K562 (cell line): ENCODE measurements at regions not wholly inside any gene's neighbourhood (a gene's known extent, or its start where the extent isn't known, plus 50 kb on each side); places are given as distances from the start of the nearest gene placed in this dataset.

ENCODE experiments used
- ATAC-seq: fragments of 200-7000 bp; cut with Tn5 transposase; 3 replicates; pipeline ENCODE4 v1.9.1; 2020; ENCODE audit warnings: moderate library complexity
- BruUV-seq: library from RNA; stranded (reverse); fragments of 400-500 nt; replicated peaks from 2 replicates; lab custom pipeline; 2021; lab: Mats Ljungman, UMichigan
- CTCF ChIA-PET: fragments of 300-600 bp; formaldehyde crosslinking; extraction: SDS; loops from one replicate; lab custom pipeline; 2021; ENCODE audit warnings: low intra/inter-chr PET ratio; lab: Yijun Ruan, JAX
- POLR2A ChIA-PET: fragments of 300-600, 350-650 bp; sonication (Branson Sonifier 250); formaldehyde crosslinking; extraction: SDS; loops from one replicate; lab custom pipeline; 2021; ENCODE audit warnings: antibody characterized with exemption, inconsistent platforms; lab: Yijun Ruan, JAX
- DNase-seq, 4 experiments: peaks; one replicate each; pipeline versions ENCODE4 v3.0.0 to v3.0.0-alpha.2; 2011 to 2018; ENCODE audit warnings: low spot score in 3 of 4, mixed read lengths in 3 of 4; ENCODE audit errors: extremely low read depth in 1 of 4
- FAIRE-seq: peaks from 2 replicates; lab custom pipeline; 2011; peaks lifted over from hg19 to GRCh38; lab: Jason Lieb, UNC
- H2AFZ ChIP-seq: 2 replicates; pipeline ENCODE4 v1.6.0; 2011; ENCODE audit warnings: low read depth, low read length, control low read depth, inconsistent platforms
- H3K27ac ChIP-seq: fragments of 200-600 bp; 3 replicates; pipeline ENCODE4 v1.8.0; 2011; ENCODE audit warnings: low read depth, mild to moderate bottlenecking, control low read depth, inconsistent platforms, low read length, moderate library complexity, mixed read lengths; ENCODE audit errors: extremely low read depth
- H3K27me3 ChIP-seq, 2 experiments: fragments of 300-600 bp in 1 of 2; 2 replicates in 1 of 2; 3 replicates in 1 of 2; pipeline versions ENCODE4 v1.6.0 to v1.8.0; 2011; ENCODE audit warnings: inconsistent platforms in 2 of 2, low read length in 2 of 2, mild to moderate bottlenecking in 1 of 2, mixed read lengths in 1 of 2, moderate library complexity in 1 of 2; ENCODE audit not compliant: control insufficient read depth in 2 of 2, insufficient read depth in 2 of 2
- H3K36me3 ChIP-seq: fragments of 300-600 bp; 3 replicates; pipeline ENCODE4 v1.8.0; 2011; ENCODE audit warnings: mild to moderate bottlenecking, low read length, inconsistent platforms; ENCODE audit not compliant: control insufficient read depth, insufficient read depth
- H3K4me1 ChIP-seq, 2 experiments: fragments of 200-600 bp in 1 of 2; replicated peaks in 1 of 2; 2 replicates in 1 of 2; 3 replicates in 1 of 2; pipeline versions ENCODE4 v1.5.1 to v1.8.0; 2011; ENCODE audit warnings: inconsistent platforms in 2 of 2, low read length in 2 of 2, mild to moderate bottlenecking in 1 of 2, mixed read lengths in 1 of 2, moderate library complexity in 1 of 2; ENCODE audit not compliant: control insufficient read depth in 2 of 2, insufficient read depth in 2 of 2
- H3K4me2 ChIP-seq: 2 replicates; pipeline ENCODE4 v1.6.1; 2011; ENCODE audit warnings: low read length, control low read depth, inconsistent platforms, mixed read lengths; ENCODE audit not compliant: insufficient read depth
- H3K4me3 ChIP-seq: fragments of 200-600 bp; sonication (generic), shearing (Covaris generic); 2 replicates; pipeline ENCODE4 v1.5.1; 2016; ENCODE audit warnings: control low read depth, inconsistent platforms
- H3K79me2 ChIP-seq: fragments of 200-600 bp; 3 replicates; pipeline ENCODE4 v1.8.0; 2011; ENCODE audit warnings: low read length, inconsistent platforms; ENCODE audit not compliant: control insufficient read depth, insufficient read depth
- H3K9ac ChIP-seq, 2 experiments: 2 replicates each; pipeline versions ENCODE4 v1.6.0 to v1.6.1; 2011; ENCODE audit warnings: low read depth in 2 of 2, low read length in 2 of 2, control low read depth in 1 of 2, inconsistent platforms in 1 of 2, mild to moderate bottlenecking in 1 of 2, mixed read lengths in 1 of 2; ENCODE audit not compliant: insufficient read depth in 1 of 2
- H3K9me1 ChIP-seq: one replicate; pipeline ENCODE4 v1.6.0; 2011; ENCODE audit warnings: inconsistent platforms, mild to moderate bottlenecking, low read length, moderate library complexity; ENCODE audit not compliant: control insufficient read depth, insufficient read depth
- H3K9me3 ChIP-seq: replicated peaks from 2 replicates; pipeline ENCODE4 v1.5.1; 2011; ENCODE audit warnings: low read depth, low read length, inconsistent platforms; ENCODE audit not compliant: control insufficient read depth, insufficient read depth
- H4K20me1 ChIP-seq: replicated peaks from 2 replicates; pipeline ENCODE4 v1.6.1; 2011; ENCODE audit warnings: low read length, inconsistent platforms, mixed read lengths; ENCODE audit not compliant: control insufficient read depth, insufficient read depth
- GABPB2 ChIP-seq: fragments of 250-450 bp; sonication (Bioruptor Pico); conservative IDR thresholded peaks from 2 replicates; pipeline ENCODE4 v1.5.1; 2021; ENCODE audit warnings: mild to moderate bottlenecking
- PHF20 ChIP-seq: fragments of 450-650 bp; IDR thresholded peaks from 2 replicates; pipeline ENCODE4 v1.6.1; 2018; ENCODE audit not compliant: partially characterized antibody
- TFAM ChIP-seq: fragments of 250-450 bp; sonication (Bioruptor Pico); conservative IDR thresholded peaks from 2 replicates; pipeline ENCODE4 v1.5.0; 2021; ENCODE audit warnings: mild to moderate bottlenecking, moderate library complexity
- ZNF12 ChIP-seq: sonication (generic); formaldehyde crosslinking; IDR thresholded peaks from 2 replicates; pipeline ENCODE4 v1.4.0; 2020; ENCODE audit warnings: mild to moderate bottlenecking, missing genetic modification reagents
- WGBS: fragments of 100-300 bp; shearing (Covaris generic); methylation state at CpG from one replicate; pipeline ENCODE4 v1.1.6; 2016; ENCODE audit warnings: low coverage, mixed read lengths; ENCODE audit not compliant: insufficient coverage; ENCODE audit errors: missing lambda C conversion rate; 5-methylcytosine and 5-hydroxymethylcytosine counted together
- in situ Hi-C: fragments of 300-500 bp; cut with MboI; formaldehyde crosslinking; loops from 4 replicates; pipeline ENCODE4 v1.15.0; 2018; ENCODE audit warnings: inconsistent platforms, mixed read lengths
- intact Hi-C: fragments of 100-400 bp; cut with micrococcal nuclease; formaldehyde crosslinking; loops from 2 replicates; pipeline ENCODE4 v1.14.2; 2022
- TF ChIP-seq, protein P1 (sequence below): sonication (generic); formaldehyde crosslinking; IDR thresholded peaks from 2 replicates; pipeline ENCODE4 v1.8.1; 2022; ENCODE audit warnings: missing genetic modification reagents
- TF ChIP-seq, protein P2 (sequence below): sonication (generic); formaldehyde crosslinking; IDR thresholded peaks from 2 replicates; pipeline ENCODE4 v1.8.1; 2023; ENCODE audit warnings: mild to moderate bottlenecking, missing genetic modification reagents

DNA sequence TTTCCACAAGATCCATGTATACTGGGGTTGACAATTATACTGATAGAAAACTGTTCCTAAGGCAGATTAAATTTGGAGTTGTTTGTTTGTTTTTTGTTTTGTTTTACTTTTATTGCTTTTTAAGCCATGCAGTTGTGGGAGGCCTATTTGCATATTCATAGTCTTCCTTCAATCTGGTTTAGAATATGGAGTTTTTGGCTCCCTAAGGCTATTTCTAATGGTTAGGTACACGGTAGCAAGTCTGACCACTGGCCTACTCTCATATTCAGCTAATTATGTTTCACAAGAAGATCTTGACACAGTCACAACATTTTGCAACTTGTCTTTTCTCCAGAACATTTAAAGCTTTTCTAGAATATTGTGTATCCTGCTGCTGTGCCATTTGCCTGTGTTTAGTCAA lies 725.5 kb downstream of the PCDH18 start:
- Histone ChIP-seq H2AFZ (no peak overlapping the region), H3K27ac (no peak overlapping the region), H4K20me1 (no peaks in the 10 kb centered on the region), H3K36me3 (no peaks in the 10 kb centered on the region), H3K4me2 (no peak overlapping the region), H3K4me3 (no peak overlapping the region), H3K27me3 (no peaks in the 10 kb centered on the region), H3K9me1 (no peaks in the 10 kb centered on the region), H3K9ac (no peak overlapping the region), H3K79me2 (no peaks in the 10 kb centered on the region), H3K9me3 (no peaks in the 10 kb centered on the region; the same call in 1 of the 2 replicates), H3K4me1 (no peaks in the 10 kb centered on the region)
- FAIRE-seq, result no peak
- POLR2A ChIA-PET, result no interaction called here
- CTCF ChIA-PET, result no interaction called here
- intact Hi-C loops (no loop called here), in situ Hi-C loops (no loop called here)
- no TSS peak for BruUV-seq
- 0% methylated on average over 1 of the region's 1 CpG for WGBS
- ATAC-seq, result no peak
- no peak for DNase-seq
- TF ChIP-seq GABPB2, result no peak

- no TSS peak for BruUV-seq
- no peaks in the 10 kb centered on the region for H3K27me3 ChIP-seq
- H2AFZ ChIP-seq, result no peak overlapping the region
- ATAC-seq (no peak), FAIRE-seq (no peak), DNase-seq (no peak)
- no peak overlapping the region for H3K4me2 ChIP-seq
- H3K27ac ChIP-seq, result no peak overlapping the region
- intact Hi-C loops, result no loop called here
- no peak for TF ChIP-seq ZNF12 (CRISPR knock-in tag)
- TF ChIP-seq, protein P1, sequence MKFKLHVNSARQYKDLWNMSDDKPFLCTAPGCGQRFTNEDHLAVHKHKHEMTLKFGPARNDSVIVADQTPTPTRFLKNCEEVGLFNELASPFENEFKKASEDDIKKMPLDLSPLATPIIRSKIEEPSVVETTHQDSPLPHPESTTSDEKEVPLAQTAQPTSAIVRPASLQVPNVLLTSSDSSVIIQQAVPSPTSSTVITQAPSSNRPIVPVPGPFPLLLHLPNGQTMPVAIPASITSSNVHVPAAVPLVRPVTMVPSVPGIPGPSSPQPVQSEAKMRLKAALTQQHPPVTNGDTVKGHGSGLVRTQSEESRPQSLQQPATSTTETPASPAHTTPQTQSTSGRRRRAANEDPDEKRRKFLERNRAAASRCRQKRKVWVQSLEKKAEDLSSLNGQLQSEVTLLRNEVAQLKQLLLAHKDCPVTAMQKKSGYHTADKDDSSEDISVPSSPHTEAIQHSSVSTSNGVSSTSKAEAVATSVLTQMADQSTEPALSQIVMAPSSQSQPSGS (CRISPR knock-in tag), result no peak
- TF ChIP-seq, protein P2, sequence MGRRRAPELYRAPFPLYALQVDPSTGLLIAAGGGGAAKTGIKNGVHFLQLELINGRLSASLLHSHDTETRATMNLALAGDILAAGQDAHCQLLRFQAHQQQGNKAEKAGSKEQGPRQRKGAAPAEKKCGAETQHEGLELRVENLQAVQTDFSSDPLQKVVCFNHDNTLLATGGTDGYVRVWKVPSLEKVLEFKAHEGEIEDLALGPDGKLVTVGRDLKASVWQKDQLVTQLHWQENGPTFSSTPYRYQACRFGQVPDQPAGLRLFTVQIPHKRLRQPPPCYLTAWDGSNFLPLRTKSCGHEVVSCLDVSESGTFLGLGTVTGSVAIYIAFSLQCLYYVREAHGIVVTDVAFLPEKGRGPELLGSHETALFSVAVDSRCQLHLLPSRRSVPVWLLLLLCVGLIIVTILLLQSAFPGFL (CRISPR knock-in tag), result no peak
- no peak for TF ChIP-seq PHF20
- no peak for TF ChIP-seq TFAM
- 6% methylated on average over 2 of the region's 2 CpGs for WGBS
- H3K9ac ChIP-seq, result no peak overlapping the region
- no peaks in the 10 kb centered on the region for H3K4me1 ChIP-seq
- H4K20me1 ChIP-seq, result no peaks in the 10 kb centered on the region
- no peaks in the 10 kb centered on the region for H3K79me2 ChIP-seq
- H3K4me3 ChIP-seq, result no peak overlapping the region
- H3K36me3 ChIP-seq, result no peaks in the 10 kb centered on the region
- POLR2A ChIA-PET, result no interaction called here
- CTCF ChIA-PET, result no interaction called here
- no peaks in the 10 kb centered on the region for H3K9me1 ChIP-seq
- in situ Hi-C loops, result no loop called here
- H3K9me3 ChIP-seq, result no peaks in the 10 kb centered on the region; the same call in 1 of the 2 replicates
These were observed 726.7 kb downstream of the PCDH18 start for GRCh38 chr4:136805617-136806016.
